A549 (cell line): ENCODE measurements at regions not wholly inside any gene's neighbourhood (a gene's known extent, or its start where the extent isn't known, plus 50 kb on each side); places are given as distances from the start of the nearest gene placed in this dataset.

Experiments used
- ATAC-seq, 2 experiments: fragments of 200-7000 bp in 1 of 2; fragments of >200 bp in 1 of 2; cut with Nextera tagmentation in 1 of 2; cut with Tn5 transposase in 1 of 2; 3 replicates each; pipeline versions ENCODE4 v1.8.0 to v1.9.1; 2018 to 2020; ENCODE audit warnings: mild to moderate bottlenecking in 1 of 2, moderate library complexity in 1 of 2
- CTCF ChIA-PET: fragments of 300-600 bp; sonication (Branson Sonifier 250); formaldehyde crosslinking; extraction: SDS; loops from one replicate; lab custom pipeline; 2021; ENCODE audit warnings: antibody characterized with exemption, inconsistent platforms; lab: Yijun Ruan, JAX
- POLR2A ChIA-PET: fragments of 350-600 bp; formaldehyde crosslinking; extraction: SDS; loops from one replicate; lab custom pipeline; 2021; ENCODE audit warnings: antibody characterized with exemption, inconsistent platforms; lab: Yijun Ruan, JAX
- DNase-seq, 2 experiments: peaks; one replicate each; pipeline versions ENCODE4 v3.0.0 to v3.0.0-alpha.2; 2011 to 2016; ENCODE audit warnings: low read depth in 1 of 2, low spot score in 1 of 2
- FAIRE-seq: peaks from 2 replicates; lab custom pipeline; 2011; peaks lifted over from hg19 to GRCh38; lab: Jason Lieb, UNC
- H3K27ac ChIP-seq, 2 experiments: fragments of >200 bp; sonication (Bioruptor Twin); formaldehyde crosslinking; 3 replicates each; pipeline ENCODE4 v1.5.1; 2016 to 2017
- H3K4me1 ChIP-seq: fragments of >200 bp; sonication (Bioruptor Twin); formaldehyde crosslinking; 3 replicates; pipeline ENCODE4 v1.6.1; 2016
- H3K4me2 ChIP-seq: fragments of >200 bp; sonication (Bioruptor Twin); formaldehyde crosslinking; 3 replicates; pipeline ENCODE4 v1.6.1; 2016
- H3K4me3 ChIP-seq: fragments of >200 bp; sonication (Bioruptor Twin); formaldehyde crosslinking; 3 replicates; pipeline ENCODE4 v1.5.1; 2016
- H3K9me3 ChIP-seq: fragments of >200 bp; sonication (Bioruptor Twin); formaldehyde crosslinking; 3 replicates; pipeline ENCODE4 v1.6.1; 2016
- BHLHE40 ChIP-seq: IDR thresholded peaks from 2 replicates; pipeline ENCODE4 v1.6.1; 2012; ENCODE audit warnings: low read depth, low read length, inconsistent platforms
- CBX2 ChIP-seq: fragments of 200-600 bp; sonication (generic); IDR thresholded peaks from 2 replicates; pipeline ENCODE4 v1.6.1; 2016; ENCODE audit warnings: low read depth, mild to moderate bottlenecking, borderline replicate concordance
- CEBPB ChIP-seq, 2 experiments: fragments of >200 bp in 1 of 2; sonication (Bioruptor Twin) in 1 of 2; formaldehyde crosslinking in 1 of 2; IDR thresholded peaks; 2 replicates each; pipeline ENCODE4 v1.6.1; 2012 to 2016
- CHD4 ChIP-seq: fragments of 200-600 bp; sonication (generic); IDR thresholded peaks from 2 replicates; pipeline ENCODE4 v1.6.1; 2016; ENCODE audit warnings: antibody characterized with exemption, mild to moderate bottlenecking, borderline replicate concordance
- EHF ChIP-seq: fragments of 250-450 bp; sonication (Bioruptor Pico); IDR thresholded peaks from 2 replicates; pipeline ENCODE4 v1.5.0; 2020; ENCODE audit warnings: mild to moderate bottlenecking
- EHMT2 ChIP-seq: fragments of 200-600 bp; sonication (generic); IDR thresholded peaks from 2 replicates; pipeline ENCODE4 v1.6.1; 2016; ENCODE audit warnings: antibody characterized with exemption, low read depth, mild to moderate bottlenecking, moderate library complexity
- EP300 ChIP-seq, 2 experiments: fragments of >200 bp; sonication (Bioruptor Twin); formaldehyde crosslinking; IDR thresholded peaks; 2 replicates in 1 of 2; 3 replicates in 1 of 2; pipeline ENCODE4 v1.6.1; 2016 to 2017
- ESRRA ChIP-seq: fragments of 150-350 bp; IDR thresholded peaks from 2 replicates; pipeline ENCODE4 v1.6.1; 2014; ENCODE audit warnings: mild to moderate bottlenecking, low read length, borderline replicate concordance
- FOXS1 ChIP-seq: fragments of 250-450 bp; sonication (Bioruptor Pico); IDR thresholded peaks from 2 replicates; pipeline ENCODE4 v1.5.0; 2020; ENCODE audit warnings: mild to moderate bottlenecking, moderate library complexity
- GATA3 ChIP-seq: IDR thresholded peaks from 2 replicates; pipeline ENCODE4 v1.6.1; 2012; ENCODE audit warnings: borderline replicate concordance
- HES2 ChIP-seq: fragments of >200 bp; sonication (Bioruptor Twin); formaldehyde crosslinking; IDR thresholded peaks from 2 replicates; pipeline ENCODE4 v1.6.1; 2016
- HOXB5 ChIP-seq: fragments of 250-450 bp; sonication (Bioruptor Pico); IDR thresholded peaks from 2 replicates; pipeline ENCODE4 v1.5.0; 2020; ENCODE audit warnings: mild to moderate bottlenecking, moderate library complexity
- JUN ChIP-seq, 2 experiments: fragments of >200 bp; sonication (Bioruptor Twin); formaldehyde crosslinking; IDR thresholded peaks; 2 replicates in 1 of 2; 3 replicates in 1 of 2; pipeline ENCODE4 v1.6.1; 2016 to 2017
- JUNB ChIP-seq: fragments of >200 bp; sonication (Bioruptor Twin); formaldehyde crosslinking; IDR thresholded peaks from 2 replicates; pipeline ENCODE4 v1.6.1; 2016
- KDM5A ChIP-seq: fragments of 200-600 bp; sonication (generic); IDR thresholded peaks from 2 replicates; pipeline ENCODE4 v1.6.1; 2016; ENCODE audit warnings: antibody characterized with exemption, mild to moderate bottlenecking
- MAFK ChIP-seq: fragments of 450-650 bp; IDR thresholded peaks from 2 replicates; pipeline ENCODE4 v1.6.1; 2014; ENCODE audit not compliant: partially characterized antibody
- MAX ChIP-seq: IDR thresholded peaks from 2 replicates; pipeline ENCODE4 v1.6.1; 2012
- MAZ ChIP-seq: fragments of 150-350 bp; IDR thresholded peaks from 2 replicates; pipeline ENCODE4 v1.6.1; 2014; ENCODE audit warnings: antibody characterized with exemption, low read depth, low read length, borderline replicate concordance
- MYC ChIP-seq: IDR thresholded peaks from 2 replicates; pipeline ENCODE4 v1.6.1; 2012; ENCODE audit warnings: mild to moderate bottlenecking, inconsistent platforms, low read length, improper control_type of control experiment, borderline replicate concordance
- NFE2L2 ChIP-seq: fragments of 150-350 bp; conservative IDR thresholded peaks from 2 replicates; pipeline ENCODE4 v1.6.1; 2014; ENCODE audit warnings: low read length
- PHF8 ChIP-seq: fragments of 200-600 bp; sonication (generic); IDR thresholded peaks from 2 replicates; pipeline ENCODE4 v1.6.1; 2016; ENCODE audit warnings: low read depth, mild to moderate bottlenecking, antibody characterized with exemption, moderate library complexity, borderline replicate concordance
- POLR2AphosphoS2 ChIP-seq: conservative IDR thresholded peaks from 2 replicates; pipeline ENCODE4 v1.6.1; 2012; ENCODE audit warnings: low read length, improper control_type of control experiment, inconsistent platforms
- RAD21 ChIP-seq, 2 experiments: fragments of >200 bp in 1 of 2; sonication (Bioruptor Twin) in 1 of 2; formaldehyde crosslinking in 1 of 2; IDR thresholded peaks in 1 of 2; conservative IDR thresholded peaks in 1 of 2; 2 replicates in 1 of 2; 3 replicates in 1 of 2; pipeline ENCODE4 v1.6.1; 2012 to 2018; ENCODE audit warnings: inconsistent platforms in 1 of 2
- RARB ChIP-seq: fragments of 250-450 bp; sonication (Bioruptor Pico); IDR thresholded peaks from 2 replicates; pipeline ENCODE4 v1.8.0; 2021; ENCODE audit warnings: mild to moderate bottlenecking, moderate library complexity
- RCOR1 ChIP-seq: fragments of 150-350 bp; IDR thresholded peaks from 2 replicates; pipeline ENCODE4 v1.6.1; 2014; ENCODE audit warnings: antibody characterized with exemption, low read length, low read depth
- RFX5 ChIP-seq: fragments of 450-650 bp; IDR thresholded peaks from 2 replicates; pipeline ENCODE4 v1.7.1; 2014; ENCODE audit warnings: antibody characterized with exemption, mild to moderate bottlenecking, moderate library complexity
- RNF2 ChIP-seq: fragments of 200-600 bp; sonication (generic); IDR thresholded peaks from 2 replicates; pipeline ENCODE4 v1.6.1; 2016; ENCODE audit warnings: low read depth, mild to moderate bottlenecking, antibody characterized with exemption, moderate library complexity, borderline replicate concordance
- SMC3 ChIP-seq: fragments of >200 bp; sonication (Bioruptor Twin); formaldehyde crosslinking; IDR thresholded peaks from 3 replicates; pipeline ENCODE4 v1.6.1; 2018; ENCODE audit warnings: inconsistent platforms
- TFCP2L1 ChIP-seq: fragments of 250-450 bp; sonication (Bioruptor Pico); IDR thresholded peaks from 2 replicates; pipeline ENCODE4 v1.5.0; 2021; ENCODE audit warnings: mild to moderate bottlenecking
- TP53 ChIP-seq: fragments of 250-450 bp; sonication (Bioruptor Pico); IDR thresholded peaks from 2 replicates; pipeline ENCODE4 v1.5.0; 2021; ENCODE audit warnings: mild to moderate bottlenecking, moderate library complexity
- ZSCAN20 ChIP-seq: fragments of 250-450 bp; sonication (Bioruptor Pico); IDR thresholded peaks from 2 replicates; pipeline ENCODE4 v1.8.0; 2022; ENCODE audit warnings: mild to moderate bottlenecking, moderate library complexity
- WGBS: methylation state at CpG from one replicate; pipeline ENCODE4 v1.1.6; 2017; ENCODE audit errors: missing lambda C conversion rate; 5-methylcytosine and 5-hydroxymethylcytosine counted together
- TF ChIP-seq, protein P1 (sequence below): fragments of 250-450 bp; sonication (Bioruptor Pico); IDR thresholded peaks from 2 replicates; pipeline ENCODE4 v1.5.0; 2020; ENCODE audit warnings: low read depth, mild to moderate bottlenecking, moderate library complexity

DNA sequence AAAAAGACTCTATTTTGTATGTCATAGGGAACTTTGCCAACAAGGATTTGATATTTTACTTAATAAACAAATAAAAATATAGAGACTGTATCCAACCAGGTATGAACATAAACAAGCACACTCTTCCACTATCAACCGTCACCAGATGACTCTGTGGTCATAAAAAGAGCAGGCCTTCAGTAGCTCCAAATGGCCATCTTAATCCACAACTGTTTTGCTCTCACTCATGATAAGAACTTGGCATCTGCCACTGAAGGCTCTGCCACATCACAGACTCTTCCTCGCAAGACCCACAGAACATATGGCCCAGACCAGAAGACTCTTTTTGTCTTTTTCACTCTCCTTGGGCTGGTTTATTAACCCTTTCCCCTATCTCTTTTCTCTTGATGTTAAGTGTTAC, 98.7 kb upstream of the POM121L12 start:
- DNase-seq (no peak), ATAC-seq (no peak), FAIRE-seq (no peak)
- Histone ChIP-seq H3K4me2 (no peak overlapping the region), H3K4me3 (no peak overlapping the region), H3K9me3 (peaks cover 4% of the 10 kb centered on the region; the same call in 1 of the 3 replicates), H3K27ac (no peak overlapping the region), H3K4me1 (no peaks in the 10 kb centered on the region)
- TF ChIP-seq RARB (CRISPR knock-in tag) (no peak), EP300 (IDR thresholded peaks at IDR 0.05) (no peak), CBX2 (no peak), GATA3 (no peak), CEBPB (IDR thresholded peaks at IDR 0.05) (no peak), RFX5 (no peak), MAX (no peak), PHF8 (no peak), RNF2 (no peak)
- ChIA-PET POLR2A (no interaction called here), CTCF (no interaction called here)
- WGBS = 7% methylated on average over 2 of the region's 2 CpGs

- DNase-seq (no peak), FAIRE-seq (no peak), ATAC-seq (no peak)
- TF ChIP-seq HOXB5 (CRISPR knock-in tag) (no peak), FOXS1 (CRISPR knock-in tag) (no peak), PHF8 (no peak), RAD21 (conservative IDR thresholded peaks at IDR 0.05 in 1 of 2, IDR thresholded peaks at IDR 0.05 in 1 of 2) (no peak), EP300 (IDR thresholded peaks at IDR 0.05) (no peak), EHF (no peak), TP53 (CRISPR knock-in tag) (no peak), SMC3 (no peak), ESRRA (no peak), CHD4 (no peak), ZSCAN20 (CRISPR knock-in tag) (no peak), MYC (no peak), MAFK (no peak), BHLHE40 (no peak), TFCP2L1 (CRISPR knock-in tag) (no peak), EHMT2 (no peak), KDM5A (no peak)
- TF ChIP-seq, protein P1, sequence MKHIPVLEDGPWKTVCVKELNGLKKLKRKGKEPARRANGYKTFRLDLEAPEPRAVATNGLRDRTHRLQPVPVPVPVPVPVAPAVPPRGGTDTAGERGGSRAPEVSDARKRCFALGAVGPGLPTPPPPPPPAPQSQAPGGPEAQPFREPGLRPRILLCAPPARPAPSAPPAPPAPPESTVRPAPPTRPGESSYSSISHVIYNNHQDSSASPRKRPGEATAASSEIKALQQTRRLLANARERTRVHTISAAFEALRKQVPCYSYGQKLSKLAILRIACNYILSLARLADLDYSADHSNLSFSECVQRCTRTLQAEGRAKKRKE (CRISPR knock-in tag) = no peak
- Histone ChIP-seq H3K4me1 (no peaks in the 10 kb centered on the region), H3K27ac (no peak overlapping the region), H3K9me3 (peaks cover under 1% of the 10 kb centered on the region), H3K4me3 (no peak overlapping the region), H3K4me2 (no peak overlapping the region)
- POLR2A ChIA-PET = no interaction called here
- CTCF ChIA-PET = no interaction called here
- 7% methylated on average over 3 of the region's 3 CpGs for WGBS
Measured at GRCh38 chr7:52928591-52928990, 106.8 kb upstream of the POM121L12 start.

GRCh38 chr7:52925332-52925731, 110.1 kb upstream of the POM121L12 start:
- no peak for DNase-seq
- H3K9me3 ChIP-seq = no peaks in the 10 kb centered on the region; the same call in 2 of the 3 replicates
- CTCF ChIA-PET = no interaction called here
- POLR2A ChIA-PET = no interaction called here
- 14% methylated on average over 5 of the region's 5 CpGs for WGBS
- FAIRE-seq = no peak
- no peak overlapping the region for H3K4me3 ChIP-seq
- no peak for TF ChIP-seq TFCP2L1 (CRISPR knock-in tag)
- no peak for TF ChIP-seq JUN (IDR thresholded peaks at IDR 0.05)
- no peak for TF ChIP-seq RNF2
- TF ChIP-seq JUNB = no peak
- TF ChIP-seq NFE2L2 = no peak
- TF ChIP-seq MYC = no peak
- TF ChIP-seq RCOR1 = no peak
- no peak for TF ChIP-seq POLR2AphosphoS2
- TF ChIP-seq RARB (CRISPR knock-in tag) = no peak
- TF ChIP-seq MAZ = no peak
- TF ChIP-seq HES2 = no peak
- no peak overlapping the region for H3K27ac ChIP-seq
- no peaks in the 10 kb centered on the region for H3K4me1 ChIP-seq
- no peak for ATAC-seq
- no peak overlapping the region for H3K4me2 ChIP-seq
